HepG2 (cell line): ENCODE measurements at regions not wholly inside any gene's neighbourhood (a gene's known extent, or its start where the extent isn't known, plus 50 kb on each side); places are given as distances from the start of the nearest gene placed in this dataset.

ENCODE experiments used
- HNF1A ChIP-seq, 2 experiments: sonication (generic) in 1 of 2; formaldehyde crosslinking in 1 of 2; IDR thresholded peaks; 2 replicates each; pipeline versions ENCODE4 v1.4.0 to v1.6.1; 2016 to 2020; ENCODE audit warnings: borderline replicate concordance in 1 of 2, low read depth in 1 of 2, mild to moderate bottlenecking in 1 of 2, missing genetic modification reagents in 1 of 2
- MTA1 ChIP-seq: sonication (generic); formaldehyde crosslinking; IDR thresholded peaks from 2 replicates; pipeline ENCODE4 v1.4.0; 2020; ENCODE audit warnings: missing genetic modification reagents, mild to moderate bottlenecking, borderline replicate concordance
- PPARG ChIP-seq: conservative IDR thresholded peaks from 2 replicates; pipeline ENCODE4 v1.6.1; 2016; ENCODE audit warnings: missing biosample characterization, missing genetic modification reagents
- SYNCRIP ChIP-seq: fragments of 200-400 bp; formaldehyde crosslinking; IDR thresholded peaks from 2 replicates; pipeline ENCODE4 v1.6.1; 2018; ENCODE audit warnings: mild to moderate bottlenecking, low read depth, low read length; ENCODE audit not compliant: insufficient read depth
- TBL1XR1 ChIP-seq: fragments of 150-350 bp; IDR thresholded peaks from 2 replicates; pipeline ENCODE4 v1.6.1; 2014; ENCODE audit warnings: borderline replicate concordance, low read length; ENCODE audit not compliant: partially characterized antibody
- ZNF256 ChIP-seq: sonication (generic); formaldehyde crosslinking; conservative IDR thresholded peaks from 2 replicates; pipeline ENCODE4 v1.4.0; 2020; ENCODE audit warnings: missing genetic modification reagents
- ZNF44 ChIP-seq: sonication (generic); formaldehyde crosslinking; IDR thresholded peaks from 2 replicates; pipeline ENCODE4 v1.5.1; 2020; ENCODE audit warnings: mild to moderate bottlenecking, missing genetic modification reagents
- ZNF510 ChIP-seq: sonication (generic); formaldehyde crosslinking; IDR thresholded peaks from 2 replicates; pipeline ENCODE4 v1.4.0; 2020; ENCODE audit warnings: low read depth, mild to moderate bottlenecking, missing genetic modification reagents
- ZNF567 ChIP-seq: sonication (generic); formaldehyde crosslinking; IDR thresholded peaks from 2 replicates; pipeline ENCODE4 v1.8.1; 2023; ENCODE audit warnings: mild to moderate bottlenecking, missing genetic modification reagents, borderline replicate concordance
- ZNF570 ChIP-seq: sonication (generic); formaldehyde crosslinking; IDR thresholded peaks from 2 replicates; pipeline ENCODE4 v1.4.0; 2020; ENCODE audit warnings: mild to moderate bottlenecking, missing genetic modification reagents, borderline replicate concordance
- ZNF574 ChIP-seq: sonication (generic); formaldehyde crosslinking; IDR thresholded peaks from 2 replicates; pipeline ENCODE4 v1.4.0; 2020; ENCODE audit warnings: missing genetic modification reagents
- ZNF598 ChIP-seq: sonication (generic); formaldehyde crosslinking; IDR thresholded peaks from 2 replicates; pipeline ENCODE4 v1.5.1; 2020; ENCODE audit warnings: mild to moderate bottlenecking, missing genetic modification reagents, borderline replicate concordance

- TF ChIP-seq HNF1A (IDR thresholded peaks at IDR 0.05; ENCODE audit: low read depth) (no peak), HNF1A (CRISPR knock-in tag; IDR thresholded peaks at IDR 0.05; ENCODE audit: borderline replicate concordance) (no peak), ZNF510 (CRISPR knock-in tag) (no peak), ZNF44 (CRISPR knock-in tag) (no peak), ZNF567 (no peak), ZNF570 (CRISPR knock-in tag) (no peak), ZNF598 (no peak), SYNCRIP (no peak), PPARG (no peak), ZNF574 (CRISPR knock-in tag) (no peak), ZNF256 (no peak), TBL1XR1 (no peak), MTA1 (no peak)
Observed at GRCh38 chr13:109870274-109870673, 83.9 kb upstream of the IRS2 start (continued).
